OCI-LY1 (cell line): ENCODE measurements at regions not wholly inside any gene's neighbourhood (a gene's known extent, or its start where the extent isn't known, plus 50 kb on each side); places are given as distances from the start of the nearest gene placed in this dataset.

Source experiments
- H2AFZ ChIP-seq: fragments of 200-600 bp; sonication (generic), shearing (Covaris generic); 2 replicates; pipeline ENCODE4 v1.6.0; 2014; ENCODE audit warnings: antibody characterized with exemption, mild to moderate bottlenecking, low read length
- H3F3A ChIP-seq: fragments of 200-600 bp; sonication (generic), shearing (Covaris generic); 2 replicates; pipeline ENCODE4 v1.6.0; 2014; ENCODE audit warnings: mild to moderate bottlenecking, antibody characterized with exemption, low read length, moderate library complexity; ENCODE audit not compliant: insufficient read depth
- H3K27ac ChIP-seq: fragments of 200-600 bp; sonication (generic); 2 replicates; pipeline ENCODE4 v1.5.1; 2014; ENCODE audit warnings: low read length, mixed run types, mild to moderate bottlenecking, low read depth; ENCODE audit not compliant: poor library complexity, severe bottlenecking
- H3K27me3 ChIP-seq: fragments of 200-600 bp; sonication (generic); 2 replicates; pipeline ENCODE4 v1.6.0; 2014; ENCODE audit warnings: antibody characterized with exemption, mild to moderate bottlenecking, low read length, moderate library complexity; ENCODE audit not compliant: insufficient read depth
- H3K36me3 ChIP-seq: fragments of 200-600 bp; sonication (generic); 2 replicates; pipeline ENCODE4 v1.6.1; 2014; ENCODE audit warnings: mild to moderate bottlenecking, antibody characterized with exemption, low read length, moderate library complexity, mixed read lengths; ENCODE audit not compliant: insufficient read depth
- H3K4me1 ChIP-seq: fragments of 200-600 bp; sonication (generic); 2 replicates; pipeline ENCODE4 v1.5.1; 2014; ENCODE audit warnings: mild to moderate bottlenecking, low read length, moderate library complexity; ENCODE audit not compliant: insufficient read depth, severe bottlenecking
- H3K4me2 ChIP-seq: fragments of 200-600 bp; sonication (generic), shearing (Covaris generic); 2 replicates; pipeline ENCODE4 v1.6.1; 2014; ENCODE audit warnings: low read length
- H3K4me3 ChIP-seq: fragments of 200-600 bp; sonication (generic); 2 replicates; pipeline ENCODE4 v1.5.1; 2014; ENCODE audit warnings: low read length, low read depth, mild to moderate bottlenecking, mixed read lengths; ENCODE audit not compliant: poor library complexity, severe bottlenecking
- H3K79me2 ChIP-seq: fragments of 200-600 bp; shearing (Covaris generic); 2 replicates; pipeline ENCODE4 v1.6.1; 2016; ENCODE audit warnings: mixed run types, low read length, mixed read lengths; ENCODE audit not compliant: insufficient read depth
- H3K9ac ChIP-seq: fragments of 200-600 bp; sonication (generic), shearing (Covaris generic); 2 replicates; pipeline ENCODE4 v1.6.1; 2014; ENCODE audit warnings: mild to moderate bottlenecking, low read length, mixed read lengths
- H3K9me2 ChIP-seq: fragments of 200-600 bp; sonication (generic), shearing (Covaris generic); 2 replicates; pipeline ENCODE4 v1.6.1; 2014; ENCODE audit warnings: low read depth, mild to moderate bottlenecking, low read length, mixed read lengths
- H3K9me3 ChIP-seq: fragments of 200-600 bp; shearing (Covaris generic); 2 replicates; pipeline ENCODE4 v1.6.1; 2014; ENCODE audit warnings: low read length, mixed read lengths
- H4K20me1 ChIP-seq: fragments of 200-600 bp; sonication (generic), shearing (Covaris generic); 2 replicates; pipeline ENCODE4 v1.6.0; 2016; ENCODE audit warnings: mild to moderate bottlenecking, low read length; ENCODE audit not compliant: insufficient read depth
- EZH2 ChIP-seq: fragments of 200-600 bp; sonication (generic), shearing (Covaris generic); IDR thresholded peaks from 2 replicates; pipeline ENCODE4 v1.8.0; 2017; ENCODE audit warnings: borderline replicate concordance, mixed run types, mild to moderate bottlenecking, antibody characterized with exemption, low read length, moderate library complexity, mixed read lengths
- TF ChIP-seq, protein P1 (sequence below): fragments of 200-600 bp; sonication (generic), shearing (Covaris generic); IDR thresholded peaks from 2 replicates; pipeline ENCODE4 v1.5.1; 2017; ENCODE audit warnings: mild to moderate bottlenecking, antibody characterized with exemption, low read length, moderate library complexity, mixed read lengths

DNA sequence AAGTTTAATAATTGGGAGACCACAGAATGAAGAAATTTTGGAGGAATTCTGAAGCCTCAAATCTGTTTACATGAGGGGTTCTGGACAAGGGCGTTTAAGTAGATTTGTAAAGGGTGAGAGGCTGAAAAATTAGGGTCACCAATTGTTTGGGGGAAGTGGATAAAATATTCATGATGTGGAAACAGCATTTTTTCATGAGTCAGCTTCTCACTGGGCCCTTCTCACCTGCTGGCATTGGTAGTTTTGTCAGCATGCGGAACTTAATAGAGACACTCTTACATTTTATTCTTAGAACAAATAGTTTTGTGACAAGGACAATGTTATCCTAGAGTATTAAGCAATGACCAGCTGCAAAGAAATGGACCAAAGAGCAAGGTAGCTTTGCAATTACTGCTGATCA lies 634.4 kb downstream of the LRFN5 start:
- Histone ChIP-seq H3K9me2 (no peaks in the 10 kb centered on the region), H3K79me2 (no peaks in the 10 kb centered on the region), H3K27ac (no peak overlapping the region), H3K36me3 (no peaks in the 10 kb centered on the region), H2AFZ (no peak overlapping the region), H3K9me3 (peaks cover 2% of the 10 kb centered on the region; the same call in 1 of the 2 replicates), H4K20me1 (no peaks in the 10 kb centered on the region), H3K27me3 (no peaks in the 10 kb centered on the region), H3F3A (no peaks in the 10 kb centered on the region), H3K9ac (no peak overlapping the region), H3K4me2 (no peak overlapping the region), H3K4me3 (no peak overlapping the region), H3K4me1 (no peaks in the 10 kb centered on the region)
- TF ChIP-seq, protein P1, sequence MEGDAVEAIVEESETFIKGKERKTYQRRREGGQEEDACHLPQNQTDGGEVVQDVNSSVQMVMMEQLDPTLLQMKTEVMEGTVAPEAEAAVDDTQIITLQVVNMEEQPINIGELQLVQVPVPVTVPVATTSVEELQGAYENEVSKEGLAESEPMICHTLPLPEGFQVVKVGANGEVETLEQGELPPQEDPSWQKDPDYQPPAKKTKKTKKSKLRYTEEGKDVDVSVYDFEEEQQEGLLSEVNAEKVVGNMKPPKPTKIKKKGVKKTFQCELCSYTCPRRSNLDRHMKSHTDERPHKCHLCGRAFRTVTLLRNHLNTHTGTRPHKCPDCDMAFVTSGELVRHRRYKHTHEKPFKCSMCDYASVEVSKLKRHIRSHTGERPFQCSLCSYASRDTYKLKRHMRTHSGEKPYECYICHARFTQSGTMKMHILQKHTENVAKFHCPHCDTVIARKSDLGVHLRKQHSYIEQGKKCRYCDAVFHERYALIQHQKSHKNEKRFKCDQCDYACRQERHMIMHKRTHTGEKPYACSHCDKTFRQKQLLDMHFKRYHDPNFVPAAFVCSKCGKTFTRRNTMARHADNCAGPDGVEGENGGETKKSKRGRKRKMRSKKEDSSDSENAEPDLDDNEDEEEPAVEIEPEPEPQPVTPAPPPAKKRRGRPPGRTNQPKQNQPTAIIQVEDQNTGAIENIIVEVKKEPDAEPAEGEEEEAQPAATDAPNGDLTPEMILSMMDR: no peak
- no peak for TF ChIP-seq EZH2

DNA sequence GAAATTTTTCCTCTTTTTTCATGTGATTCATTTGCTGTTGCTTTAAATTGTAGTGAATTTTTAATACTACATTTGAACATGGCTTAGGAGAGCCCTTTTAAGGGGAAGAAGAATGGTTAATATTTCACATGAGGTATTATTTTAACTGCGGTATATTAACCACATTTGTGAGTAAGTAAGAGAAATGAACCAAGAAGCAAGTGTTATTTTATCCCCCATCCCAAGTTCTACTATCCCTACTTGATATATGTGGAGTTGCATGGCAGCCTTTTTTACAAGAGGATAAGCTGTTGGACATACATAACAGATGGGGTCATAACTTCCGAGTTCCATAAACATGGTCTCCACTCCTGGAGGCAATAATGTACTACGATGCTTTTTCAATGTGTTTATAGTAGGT lies 623.3 kb downstream of the LRFN5 start:
- Histone ChIP-seq H3K36me3 (no peaks in the 10 kb centered on the region), H3K9me3 (no peaks in the 10 kb centered on the region), H3K79me2 (no peaks in the 10 kb centered on the region), H3K4me2 (no peak overlapping the region), H3K4me1 (no peaks in the 10 kb centered on the region), H4K20me1 (no peaks in the 10 kb centered on the region), H3K4me3 (no peak overlapping the region), H3K27me3 (no peaks in the 10 kb centered on the region), H3K27ac (no peak overlapping the region), H3K9me2 (no peaks in the 10 kb centered on the region), H3K9ac (no peak overlapping the region), H3F3A (no peaks in the 10 kb centered on the region), H2AFZ (no peak overlapping the region)
- TF ChIP-seq EZH2: no peak
- TF ChIP-seq, protein P1: no peak

DNA sequence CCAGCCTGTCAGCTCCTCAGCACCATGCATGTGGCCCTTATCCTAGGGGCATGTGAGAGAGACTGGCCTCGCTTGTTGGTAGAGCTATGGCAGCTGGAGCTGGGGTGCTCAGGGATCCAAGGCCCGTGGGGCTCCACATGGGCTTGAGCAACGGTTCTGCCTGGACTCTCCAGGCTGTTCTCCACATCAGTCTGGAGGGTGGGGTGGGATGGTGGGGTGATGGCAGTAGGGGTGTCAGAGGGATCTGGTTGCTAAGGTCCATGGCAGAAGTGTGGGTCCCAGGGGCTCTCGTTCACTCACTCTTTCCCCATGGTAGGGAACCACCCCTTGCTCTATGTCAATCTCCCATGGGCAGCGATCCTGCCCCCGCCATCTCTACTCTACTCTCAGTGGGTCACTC lies 622.6 kb downstream of the LRFN5 start:
- no peaks in the 10 kb centered on the region for H3K9me3 ChIP-seq
- no peak overlapping the region for H3K4me2 ChIP-seq
- H3K27ac ChIP-seq: no peak overlapping the region
- H3F3A ChIP-seq: no peaks in the 10 kb centered on the region
- H3K9me2 ChIP-seq: no peaks in the 10 kb centered on the region
- H2AFZ ChIP-seq: no peak overlapping the region
- no peak overlapping the region for H3K4me3 ChIP-seq
- no peaks in the 10 kb centered on the region for H4K20me1 ChIP-seq
- H3K27me3 ChIP-seq: no peaks in the 10 kb centered on the region
- no peaks in the 10 kb centered on the region for H3K79me2 ChIP-seq
- no peaks in the 10 kb centered on the region for H3K4me1 ChIP-seq
- TF ChIP-seq, protein P1: no peak
- no peak for TF ChIP-seq EZH2
- no peak overlapping the region for H3K9ac ChIP-seq
- H3K36me3 ChIP-seq: no peaks in the 10 kb centered on the region
